ENCODE measurements at regions not wholly inside any gene's neighbourhood (a gene's known extent, or its start where the extent isn't known, plus 50 kb on each side); places are given as distances from the start of the nearest gene placed in this dataset.

DNA sequence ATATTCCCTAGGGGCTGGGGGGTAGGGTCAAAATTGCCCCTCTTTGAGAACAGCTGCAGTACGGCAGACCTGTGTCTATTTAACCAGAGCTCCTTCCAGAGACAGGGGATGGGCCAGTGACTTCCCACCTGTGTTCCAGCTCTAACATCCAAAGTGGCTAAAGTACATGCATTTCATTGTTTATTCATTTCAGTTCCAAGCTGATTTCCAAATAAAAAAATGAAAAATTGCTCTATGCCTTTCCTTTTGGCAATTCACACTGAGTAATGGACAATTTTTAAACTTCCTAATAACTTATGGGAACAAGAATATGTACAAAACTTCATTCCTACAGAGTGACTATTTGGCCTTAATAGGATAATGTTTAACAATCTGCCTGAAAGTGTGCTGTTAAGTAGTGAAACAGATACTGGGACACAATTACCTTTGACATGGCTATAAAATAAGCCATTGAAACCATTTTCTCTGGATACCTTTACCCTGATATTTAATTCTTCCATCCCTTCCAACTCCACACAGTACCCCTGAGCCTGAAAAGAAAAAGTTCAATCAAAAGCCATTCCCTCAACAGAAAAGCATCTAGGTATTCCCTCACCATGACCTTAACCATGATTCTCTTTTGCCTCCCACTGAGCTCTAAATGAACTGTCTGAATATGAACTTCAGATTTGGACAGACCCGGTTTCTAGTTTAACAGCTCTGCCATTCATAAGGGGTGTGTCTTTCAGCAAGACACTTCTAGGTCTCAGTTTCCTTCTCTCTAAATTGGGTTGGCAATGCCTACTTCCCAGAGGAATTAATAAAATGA is 73.1 kb downstream of the RDH14 start:
- no peak for TF ChIP-seq EZH2 (IDR thresholded peaks at IDR 0.05)
- TF ChIP-seq POLR2AphosphoS5 (IDR thresholded peaks at IDR 0.05; ENCODE audit: borderline replicate concordance, low read depth, low read length), result no peak

Data from SK-N-MC (cell line).